ENCODE measurements at regions not wholly inside any gene's neighbourhood (a gene's known extent, or its start where the extent isn't known, plus 50 kb on each side); places are given as distances from the start of the nearest gene placed in this dataset.

DNA sequence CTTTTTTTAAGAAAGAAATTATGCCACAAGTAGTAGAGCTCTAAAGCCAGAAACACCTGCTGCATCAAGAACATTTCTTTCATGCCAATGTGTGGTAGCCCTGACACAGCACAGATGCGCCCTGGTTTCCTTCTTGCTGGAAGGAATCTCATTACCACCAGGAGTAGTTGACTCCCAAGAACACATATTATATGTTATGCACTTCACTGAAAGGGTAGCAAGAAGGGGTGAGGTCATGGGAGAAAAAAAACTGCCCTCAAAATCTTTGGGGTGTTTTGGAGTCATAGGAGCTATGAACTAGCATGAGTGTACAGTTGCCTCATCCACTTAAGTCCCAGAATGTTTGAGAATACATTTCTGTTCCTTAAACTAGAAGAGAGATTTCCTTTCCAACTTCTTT is 185.8 kb upstream of the C1QTNF7 start:
- H3K27ac ChIP-seq (ENCODE audit: low read depth in 1 of 2, low read length in 1 of 2): no peak overlapping the region
- WGBS, 2 donors: 70 to 89% methylated on average over 1 of the region's 1 CpG

GRCh38 chr4:15244354-15244753 is 183.5 kb upstream of the C1QTNF7 start:
- no peaks in the 10 kb centered on the region for H3K27me3 ChIP-seq (ENCODE audit: control insufficient read depth in 3 of 3, insufficient read depth in 3 of 3, low read length in 2 of 3)
- DNase-seq (no peak), ATAC-seq (ENCODE audit: insufficient read depth, low FRiP score) (no peak)
- WGBS, 2 donors: 97 to 100% methylated on average over 2 of the region's 2 CpGs
- no peak overlapping the region for H3K4me3 ChIP-seq
- H3K27ac ChIP-seq (ENCODE audit: low read depth in 1 of 2, low read length in 1 of 2): no peak overlapping the region
- peaks cover 0 to 2% (median 0%) of the 10 kb centered on the region in 5 donors for H3K4me1 ChIP-seq (ENCODE audit: control insufficient read depth in 5 of 5, insufficient read depth in 5 of 5, low read length in 5 of 5)
- no peaks in the 10 kb centered on the region for H3K36me3 ChIP-seq (ENCODE audit: control insufficient read depth in 4 of 4, insufficient read depth in 4 of 4, low read length in 4 of 4)
- peaks cover 0 to 2% (median 0%) of the 10 kb centered on the region in 4 donors for H3K9me3 ChIP-seq (ENCODE audit: control insufficient read depth in 4 of 4, insufficient read depth in 3 of 4, low read length in 3 of 4)
- TF ChIP-seq, protein P1, sequence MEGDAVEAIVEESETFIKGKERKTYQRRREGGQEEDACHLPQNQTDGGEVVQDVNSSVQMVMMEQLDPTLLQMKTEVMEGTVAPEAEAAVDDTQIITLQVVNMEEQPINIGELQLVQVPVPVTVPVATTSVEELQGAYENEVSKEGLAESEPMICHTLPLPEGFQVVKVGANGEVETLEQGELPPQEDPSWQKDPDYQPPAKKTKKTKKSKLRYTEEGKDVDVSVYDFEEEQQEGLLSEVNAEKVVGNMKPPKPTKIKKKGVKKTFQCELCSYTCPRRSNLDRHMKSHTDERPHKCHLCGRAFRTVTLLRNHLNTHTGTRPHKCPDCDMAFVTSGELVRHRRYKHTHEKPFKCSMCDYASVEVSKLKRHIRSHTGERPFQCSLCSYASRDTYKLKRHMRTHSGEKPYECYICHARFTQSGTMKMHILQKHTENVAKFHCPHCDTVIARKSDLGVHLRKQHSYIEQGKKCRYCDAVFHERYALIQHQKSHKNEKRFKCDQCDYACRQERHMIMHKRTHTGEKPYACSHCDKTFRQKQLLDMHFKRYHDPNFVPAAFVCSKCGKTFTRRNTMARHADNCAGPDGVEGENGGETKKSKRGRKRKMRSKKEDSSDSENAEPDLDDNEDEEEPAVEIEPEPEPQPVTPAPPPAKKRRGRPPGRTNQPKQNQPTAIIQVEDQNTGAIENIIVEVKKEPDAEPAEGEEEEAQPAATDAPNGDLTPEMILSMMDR (IDR thresholded peaks at IDR 0.05; ENCODE audit: control extremely low read depth, extremely low read depth): no peak
- H3K9ac ChIP-seq (ENCODE audit: insufficient read depth in 1 of 2, low read length in 2 of 2): no peak overlapping the region

More for the DNA sequence above, 185.8 kb upstream of the C1QTNF7 start:
- Histone ChIP-seq H3K4me3 (no peak overlapping the region), H3K9ac (ENCODE audit: insufficient read depth in 1 of 2, low read length in 2 of 2) (no peak overlapping the region), H3K9me3 (ENCODE audit: control insufficient read depth in 4 of 4, insufficient read depth in 3 of 4, low read length in 3 of 4) (peaks cover 0 to 2% (median 0%) of the 10 kb centered on the region in 4 donors), H3K4me1 (ENCODE audit: control insufficient read depth in 5 of 5, insufficient read depth in 5 of 5, low read length in 5 of 5) (peaks cover 0 to 3% (median 0%) of the 10 kb centered on the region in 5 donors), H3K36me3 (ENCODE audit: control insufficient read depth in 4 of 4, insufficient read depth in 4 of 4, low read length in 4 of 4) (no peaks in the 10 kb centered on the region), H3K27me3 (ENCODE audit: control insufficient read depth in 3 of 3, insufficient read depth in 3 of 3, low read length in 2 of 3) (no peaks in the 10 kb centered on the region)
- TF ChIP-seq, protein P1 (IDR thresholded peaks at IDR 0.05; ENCODE audit: control extremely low read depth, extremely low read depth): no peak
- ATAC-seq (ENCODE audit: insufficient read depth, low FRiP score) (no peak), DNase-seq (no peak)

DNA sequence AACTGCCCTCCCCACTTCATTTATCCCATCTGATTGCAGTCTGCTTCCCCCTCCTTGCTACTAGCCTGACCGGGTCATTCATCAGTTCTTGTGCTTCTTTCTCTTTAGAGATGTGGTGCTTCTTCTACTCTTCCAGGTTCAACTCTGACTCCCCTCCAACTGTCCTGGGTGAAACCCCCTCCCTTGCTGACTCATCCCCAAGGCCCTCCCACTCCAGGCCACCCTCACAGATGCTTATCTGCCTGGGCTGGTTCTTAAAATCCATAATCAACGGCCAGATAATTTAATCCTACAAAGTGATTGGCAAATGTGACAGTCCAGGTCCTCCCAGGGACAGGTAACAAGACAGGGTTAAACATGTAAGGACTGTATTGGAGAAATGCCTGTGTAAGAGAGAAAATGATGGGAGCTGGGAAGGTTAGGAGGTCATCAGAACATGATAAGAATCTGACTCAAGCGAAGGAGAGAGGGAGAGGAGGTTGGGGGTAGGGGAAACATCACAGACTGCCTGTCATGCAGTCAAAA is 182.8 kb upstream of the C1QTNF7 start:
- TF ChIP-seq, protein P1 (IDR thresholded peaks at IDR 0.05; ENCODE audit: control extremely low read depth, extremely low read depth): no peak
- Histone ChIP-seq H3K9ac (ENCODE audit: insufficient read depth in 1 of 2, low read length in 2 of 2) (no peak overlapping the region), H3K36me3 (ENCODE audit: control insufficient read depth in 4 of 4, insufficient read depth in 4 of 4, low read length in 4 of 4) (no peaks in the 10 kb centered on the region), H3K4me3 (no peak overlapping the region), H3K27me3 (ENCODE audit: control insufficient read depth in 3 of 3, insufficient read depth in 3 of 3, low read length in 2 of 3) (no peaks in the 10 kb centered on the region), H3K4me1 (ENCODE audit: control insufficient read depth in 5 of 5, insufficient read depth in 5 of 5, low read length in 5 of 5) (peaks cover 0 to 6% (median 0%) of the 10 kb centered on the region in 5 donors), H3K9me3 (ENCODE audit: control insufficient read depth in 4 of 4, insufficient read depth in 3 of 4, low read length in 3 of 4) (peaks cover 0 to 2% (median 0%) of the 10 kb centered on the region in 4 donors), H3K27ac (ENCODE audit: low read depth in 1 of 2, low read length in 1 of 2) (no peak overlapping the region)
- DNase-seq: no peak
- WGBS, 2 donors: 68 to 69% methylated on average over 3 of the region's 3 CpGs
- no peak for ATAC-seq (ENCODE audit: insufficient read depth, low FRiP score)

DNA sequence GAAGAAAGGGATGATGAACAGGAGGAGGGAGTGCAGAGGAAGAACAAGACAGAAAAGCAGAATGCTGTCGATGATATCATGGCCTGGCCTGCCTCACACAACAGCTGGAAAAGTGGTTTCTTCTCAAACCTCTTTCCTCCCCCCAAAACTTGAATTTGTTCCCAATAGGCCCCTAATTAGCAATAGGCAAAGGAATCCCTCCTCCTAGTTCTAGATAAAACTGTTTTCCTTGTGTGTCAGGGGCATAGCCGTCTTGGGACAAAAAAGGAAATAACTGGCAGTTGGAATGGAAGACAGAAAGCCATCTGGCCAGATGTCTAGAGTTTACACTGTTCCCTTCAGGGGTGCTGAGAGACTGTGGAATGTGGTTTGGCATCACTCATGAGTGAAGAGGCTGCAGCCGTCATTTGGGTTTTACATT is 177.8 kb upstream of the C1QTNF7 start:
- no peak for ATAC-seq (ENCODE audit: insufficient read depth, low FRiP score)
- DNase-seq: peak; percentile 47 to 91 (median 91)
- no peak overlapping the region for H3K27ac ChIP-seq (ENCODE audit: low read depth in 1 of 2, low read length in 1 of 2)
- peaks cover 0 to 9% (median 1%) of the 10 kb centered on the region in 5 donors for H3K4me1 ChIP-seq (ENCODE audit: control insufficient read depth in 5 of 5, insufficient read depth in 5 of 5, low read length in 5 of 5)
- no peak overlapping the region for H3K4me3 ChIP-seq
- peaks cover 0 to 2% (median 0%) of the 10 kb centered on the region in 4 donors for H3K9me3 ChIP-seq (ENCODE audit: control insufficient read depth in 4 of 4, insufficient read depth in 3 of 4, low read length in 3 of 4)
- H3K27me3 ChIP-seq (ENCODE audit: control insufficient read depth in 3 of 3, insufficient read depth in 3 of 3, low read length in 2 of 3): no peaks in the 10 kb centered on the region
- WGBS, 2 donors: 47 to 71% methylated on average over 3 of the region's 3 CpGs
- H3K9ac ChIP-seq (ENCODE audit: insufficient read depth in 1 of 2, low read length in 2 of 2): no peak overlapping the region
- no peaks in the 10 kb centered on the region for H3K36me3 ChIP-seq (ENCODE audit: control insufficient read depth in 4 of 4, insufficient read depth in 4 of 4, low read length in 4 of 4)
- TF ChIP-seq, protein P1 (IDR thresholded peaks at IDR 0.05; ENCODE audit: control extremely low read depth, extremely low read depth): no peak

Measured in lung (tissue), 11 donors.